HEK293 (cell line): ENCODE measurements at regions not wholly inside any gene's neighbourhood (a gene's known extent, or its start where the extent isn't known, plus 50 kb on each side); places are given as distances from the start of the nearest gene placed in this dataset.

Experiments used
- CTCF ChIP-seq: fragments of 450-650 bp; formaldehyde crosslinking; IDR thresholded peaks from 2 replicates; pipeline ENCODE4 v1.5.1; 2016; ENCODE audit warnings: missing biosample characterization, missing genetic modification characterization
- PATZ1 ChIP-seq: fragments of 450-650 bp; formaldehyde crosslinking; IDR thresholded peaks from 2 replicates; pipeline ENCODE4 v1.5.1; 2016; ENCODE audit warnings: missing biosample characterization, missing genetic modification characterization
- REST ChIP-seq: fragments of 450-650 bp; formaldehyde crosslinking; IDR thresholded peaks from 2 replicates; pipeline ENCODE4 v1.5.1; 2016; ENCODE audit warnings: missing biosample characterization, missing genetic modification characterization
- ZBTB1 ChIP-seq: fragments of 450-650 bp; formaldehyde crosslinking; IDR thresholded peaks from 2 replicates; pipeline ENCODE4 v1.5.1; 2016; ENCODE audit warnings: missing biosample characterization, missing genetic modification characterization
- ZBTB11 ChIP-seq: fragments of 450-650 bp; formaldehyde crosslinking; conservative IDR thresholded peaks from 2 replicates; pipeline ENCODE4 v1.5.1; 2016; ENCODE audit warnings: low read depth, missing biosample characterization, missing genetic modification characterization
- ZNF24 ChIP-seq: fragments of 450-650 bp; formaldehyde crosslinking; IDR thresholded peaks from 2 replicates; pipeline ENCODE4 v1.5.1; 2016; ENCODE audit warnings: missing biosample characterization, missing genetic modification characterization
- ZNF274 ChIP-seq, 2 experiments: fragments of 200-500 bp in 1 of 2; fragments of 450-650 bp in 1 of 2; sonication (Bioruptor generic) in 1 of 2; formaldehyde crosslinking in 1 of 2; IDR thresholded peaks; 2 replicates each; pipeline versions ENCODE4 v1.5.1 to v1.6.1; 2014 to 2016; ENCODE audit warnings: borderline replicate concordance in 1 of 2, inconsistent platforms in 1 of 2, low read length in 1 of 2, missing biosample characterization in 1 of 2, missing genetic modification characterization in 1 of 2
- ZNF510 ChIP-seq: fragments of 450-650 bp; formaldehyde crosslinking; IDR thresholded peaks from 2 replicates; pipeline ENCODE4 v1.5.1; 2018; ENCODE audit warnings: mild to moderate bottlenecking, missing genetic modification characterization, missing biosample characterization; ENCODE audit not compliant: insufficient replicate concordance
- ZNF561 ChIP-seq: fragments of 450-650 bp; IDR thresholded peaks from 2 replicates; pipeline ENCODE4 v1.5.1; 2018; ENCODE audit warnings: missing biosample characterization, missing genetic modification characterization, borderline replicate concordance
- ZNF623 ChIP-seq: fragments of 450-650 bp; formaldehyde crosslinking; IDR thresholded peaks from 2 replicates; pipeline ENCODE4 v1.5.1; 2016; ENCODE audit warnings: missing biosample characterization, missing genetic modification characterization
- ZNF777 ChIP-seq: fragments of 450-650 bp; formaldehyde crosslinking; IDR thresholded peaks from 2 replicates; pipeline ENCODE4 v1.5.1; 2017; ENCODE audit warnings: missing biosample characterization, missing genetic modification characterization, borderline replicate concordance
- ZNF791 ChIP-seq: fragments of 450-650 bp; formaldehyde crosslinking; IDR thresholded peaks from 2 replicates; pipeline ENCODE4 v1.5.1; 2016; ENCODE audit warnings: missing biosample characterization, missing genetic modification characterization
- ZNF792 ChIP-seq: fragments of 450-650 bp; formaldehyde crosslinking; IDR thresholded peaks from 2 replicates; pipeline ENCODE4 v1.5.1; 2016; ENCODE audit warnings: missing biosample characterization, missing genetic modification characterization
- TF ChIP-seq, protein P1 (sequence below): fragments of 450-650 bp; formaldehyde crosslinking; IDR thresholded peaks from 2 replicates; pipeline ENCODE4 v1.5.1; 2016; ENCODE audit warnings: missing biosample characterization, missing genetic modification characterization

DNA sequence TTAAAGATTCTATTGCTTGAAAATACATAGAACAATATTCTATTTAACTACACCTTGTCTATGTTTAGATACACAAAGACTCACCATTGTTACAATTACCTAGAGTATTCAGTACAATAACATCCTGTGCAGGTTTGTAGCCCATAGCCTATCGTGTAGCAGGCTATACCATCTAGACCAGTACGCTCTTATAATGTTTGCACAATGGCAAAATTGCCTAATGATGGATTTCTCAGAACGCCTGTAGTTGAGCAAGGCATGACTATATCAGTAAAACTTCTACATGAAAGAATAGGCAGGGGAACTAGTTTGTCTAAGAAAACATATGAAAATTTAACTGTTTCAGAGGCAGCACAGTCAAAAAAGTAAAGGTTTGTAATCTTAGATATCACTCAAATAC, 375.9 kb downstream of the DAD1 start:
- TF ChIP-seq ZNF791 (tag by site-specific recombination), result no peak
- no peak for TF ChIP-seq ZNF623
- no peak for TF ChIP-seq PATZ1 (tag by site-specific recombination)
- no peak for TF ChIP-seq ZNF24
- TF ChIP-seq ZNF274 (IDR thresholded peaks at IDR 0.05; ENCODE audit: low read length), result no peak
- no peak for TF ChIP-seq ZNF274 (tag by site-specific recombination; IDR thresholded peaks at IDR 0.05; ENCODE audit: borderline replicate concordance)
- no peak for TF ChIP-seq REST
- no peak for TF ChIP-seq ZBTB1 (tag by site-specific recombination)
- TF ChIP-seq CTCF, result no peak
- TF ChIP-seq, protein P1, sequence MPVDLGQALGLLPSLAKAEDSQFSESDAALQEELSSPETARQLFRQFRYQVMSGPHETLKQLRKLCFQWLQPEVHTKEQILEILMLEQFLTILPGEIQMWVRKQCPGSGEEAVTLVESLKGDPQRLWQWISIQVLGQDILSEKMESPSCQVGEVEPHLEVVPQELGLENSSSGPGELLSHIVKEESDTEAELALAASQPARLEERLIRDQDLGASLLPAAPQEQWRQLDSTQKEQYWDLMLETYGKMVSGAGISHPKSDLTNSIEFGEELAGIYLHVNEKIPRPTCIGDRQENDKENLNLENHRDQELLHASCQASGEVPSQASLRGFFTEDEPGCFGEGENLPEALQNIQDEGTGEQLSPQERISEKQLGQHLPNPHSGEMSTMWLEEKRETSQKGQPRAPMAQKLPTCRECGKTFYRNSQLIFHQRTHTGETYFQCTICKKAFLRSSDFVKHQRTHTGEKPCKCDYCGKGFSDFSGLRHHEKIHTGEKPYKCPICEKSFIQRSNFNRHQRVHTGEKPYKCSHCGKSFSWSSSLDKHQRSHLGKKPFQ (tag by site-specific recombination), result no peak
- no peak for TF ChIP-seq ZNF792
- no peak for TF ChIP-seq ZNF777 (tag by site-specific recombination)
- TF ChIP-seq ZNF510 (tag by site-specific recombination), result no peak
- TF ChIP-seq ZNF561 (tag by site-specific recombination), result no peak
- no peak for TF ChIP-seq ZBTB11 (tag by site-specific recombination)
